22Rv1 (cell line): ENCODE measurements at regions not wholly inside any gene's neighbourhood (a gene's known extent, or its start where the extent isn't known, plus 50 kb on each side); places are given as distances from the start of the nearest gene placed in this dataset.

Experiments
- H3K27ac ChIP-seq: fragments of 450-650 bp; 2 replicates; pipeline ENCODE4 v1.5.1; 2017
- ZFX ChIP-seq: fragments of 450-650 bp; IDR thresholded peaks from 2 replicates; pipeline ENCODE4 v1.6.1; 2017; ENCODE audit warnings: antibody characterized with exemption, borderline replicate concordance
- TF ChIP-seq, protein P1 (sequence below): fragments of 450-650 bp; IDR thresholded peaks from 2 replicates; pipeline ENCODE4 v1.5.1; 2017; ENCODE audit warnings: mild to moderate bottlenecking

GRCh38 chr12:86647800-86648199, 391.6 kb upstream of the MGAT4C start:
- TF ChIP-seq, protein P1, sequence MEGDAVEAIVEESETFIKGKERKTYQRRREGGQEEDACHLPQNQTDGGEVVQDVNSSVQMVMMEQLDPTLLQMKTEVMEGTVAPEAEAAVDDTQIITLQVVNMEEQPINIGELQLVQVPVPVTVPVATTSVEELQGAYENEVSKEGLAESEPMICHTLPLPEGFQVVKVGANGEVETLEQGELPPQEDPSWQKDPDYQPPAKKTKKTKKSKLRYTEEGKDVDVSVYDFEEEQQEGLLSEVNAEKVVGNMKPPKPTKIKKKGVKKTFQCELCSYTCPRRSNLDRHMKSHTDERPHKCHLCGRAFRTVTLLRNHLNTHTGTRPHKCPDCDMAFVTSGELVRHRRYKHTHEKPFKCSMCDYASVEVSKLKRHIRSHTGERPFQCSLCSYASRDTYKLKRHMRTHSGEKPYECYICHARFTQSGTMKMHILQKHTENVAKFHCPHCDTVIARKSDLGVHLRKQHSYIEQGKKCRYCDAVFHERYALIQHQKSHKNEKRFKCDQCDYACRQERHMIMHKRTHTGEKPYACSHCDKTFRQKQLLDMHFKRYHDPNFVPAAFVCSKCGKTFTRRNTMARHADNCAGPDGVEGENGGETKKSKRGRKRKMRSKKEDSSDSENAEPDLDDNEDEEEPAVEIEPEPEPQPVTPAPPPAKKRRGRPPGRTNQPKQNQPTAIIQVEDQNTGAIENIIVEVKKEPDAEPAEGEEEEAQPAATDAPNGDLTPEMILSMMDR = no peak
- TF ChIP-seq ZFX = no peak
- no peak overlapping the region for H3K27ac ChIP-seq

DNA sequence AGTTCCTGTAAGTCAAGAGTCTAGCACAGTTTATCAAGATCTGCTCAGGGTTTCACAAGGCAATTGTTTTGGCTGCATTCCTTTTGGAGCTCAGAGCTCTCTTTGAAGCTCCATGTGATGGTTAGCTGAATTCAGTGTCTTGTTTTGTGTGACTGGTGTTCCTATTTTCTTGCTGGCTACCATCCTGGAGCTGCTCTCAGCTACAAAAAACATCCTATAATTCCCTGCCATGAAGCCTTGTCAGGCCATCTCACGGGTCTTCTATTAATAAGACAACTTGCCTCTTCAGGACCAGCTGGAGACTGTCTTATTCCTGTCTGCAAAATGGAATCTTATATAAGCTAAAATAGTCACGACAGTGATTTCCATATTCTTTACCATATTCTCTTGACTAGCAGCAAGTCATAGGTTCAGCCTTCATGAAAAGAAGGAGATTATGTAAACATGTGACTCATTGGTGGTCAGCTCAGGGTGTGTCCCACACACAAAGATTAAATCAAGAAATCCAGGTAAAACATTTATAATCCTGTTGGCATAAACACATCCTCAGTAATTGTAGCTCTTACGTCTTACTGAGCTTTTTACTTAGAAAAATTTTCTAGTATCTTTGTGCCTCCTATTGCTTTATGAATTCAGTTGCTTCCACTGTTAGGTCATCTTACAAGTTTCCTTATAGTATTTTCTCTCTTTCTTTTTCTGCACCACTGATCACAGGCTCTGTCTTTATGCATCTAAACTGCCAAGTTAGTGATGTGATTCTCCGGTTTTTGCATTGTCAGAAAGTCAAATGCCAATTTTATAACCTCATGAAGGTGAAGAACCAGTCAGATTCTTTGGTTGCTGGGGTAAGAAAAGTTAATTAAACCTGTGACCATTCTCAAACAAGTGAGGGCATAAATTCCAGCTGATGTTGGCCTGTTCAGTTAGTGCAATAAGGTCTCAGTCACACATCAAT, 378.5 kb upstream of the MGAT4C start:
- no peak overlapping the region for H3K27ac ChIP-seq
- no peak for TF ChIP-seq ZFX
- TF ChIP-seq, protein P1 = no peak

- H3K27ac ChIP-seq = no peak overlapping the region
- TF ChIP-seq, protein P1 = no peak
- TF ChIP-seq ZFX = no peak
Observed at GRCh38 chr12:86627001-86627400, 370.8 kb upstream of the MGAT4C start.

- TF ChIP-seq, protein P1 = no peak
- no peak for TF ChIP-seq ZFX
- H3K27ac ChIP-seq = no peak overlapping the region
Observed at GRCh38 chr12:86623267-86623666, 367.1 kb upstream of the MGAT4C start.

DNA sequence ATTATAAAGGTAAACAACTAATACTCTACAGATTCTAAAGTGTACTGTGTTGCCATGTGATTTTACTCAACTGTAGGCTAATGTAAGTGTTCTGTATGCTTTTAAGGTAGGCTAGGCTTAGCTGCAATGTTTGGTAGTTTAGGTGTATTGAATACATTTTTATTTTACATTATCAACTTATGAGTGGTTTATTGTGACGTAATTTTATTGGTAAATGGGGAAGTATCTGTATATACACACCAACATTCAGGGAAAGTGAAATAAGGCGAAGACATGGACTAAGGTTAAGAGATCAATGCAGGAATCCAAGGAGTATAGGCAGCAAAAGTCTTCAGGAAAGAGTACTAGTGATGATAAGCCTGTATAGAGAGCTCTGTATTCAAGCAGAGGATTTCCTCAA, 365.8 kb upstream of the MGAT4C start:
- no peak overlapping the region for H3K27ac ChIP-seq
- no peak for TF ChIP-seq ZFX
- TF ChIP-seq, protein P1 = no peak

DNA sequence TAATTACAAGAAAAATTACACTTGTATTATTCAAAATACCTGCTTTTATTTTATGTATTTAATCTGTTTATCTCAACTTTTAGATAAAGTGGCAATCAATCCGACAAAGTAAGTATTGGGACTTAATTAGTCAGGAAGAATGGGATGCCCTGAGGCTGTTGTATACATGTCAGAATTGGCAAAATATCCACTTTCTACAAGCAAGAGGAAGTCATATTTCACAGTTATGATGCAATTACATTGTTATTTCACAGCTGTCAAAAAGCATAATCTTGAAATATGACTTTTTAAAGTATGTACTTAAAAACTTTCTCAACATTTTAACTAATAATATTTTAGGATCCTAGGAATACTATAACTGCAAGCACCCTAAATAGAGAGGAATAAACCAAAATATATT, 357.1 kb upstream of the MGAT4C start:
- H3K27ac ChIP-seq = no peak overlapping the region
- no peak for TF ChIP-seq ZFX
- TF ChIP-seq, protein P1 = no peak

- no peak for TF ChIP-seq ZFX
- TF ChIP-seq, protein P1 = no peak
Observed at GRCh38 chr12:86608638-86609037, 352.4 kb upstream of the MGAT4C start.

More at GRCh38 chr12:86608638-86609037, 352.4 kb upstream of the MGAT4C start:
- no peak overlapping the region for H3K27ac ChIP-seq
